ENCODE measurements at regions not wholly inside any gene's neighbourhood (a gene's known extent, or its start where the extent isn't known, plus 50 kb on each side); places are given as distances from the start of the nearest gene placed in this dataset.
A peak's percentile ranks its signal among the peaks of the same experiment; 100 is the strongest.

DNA sequence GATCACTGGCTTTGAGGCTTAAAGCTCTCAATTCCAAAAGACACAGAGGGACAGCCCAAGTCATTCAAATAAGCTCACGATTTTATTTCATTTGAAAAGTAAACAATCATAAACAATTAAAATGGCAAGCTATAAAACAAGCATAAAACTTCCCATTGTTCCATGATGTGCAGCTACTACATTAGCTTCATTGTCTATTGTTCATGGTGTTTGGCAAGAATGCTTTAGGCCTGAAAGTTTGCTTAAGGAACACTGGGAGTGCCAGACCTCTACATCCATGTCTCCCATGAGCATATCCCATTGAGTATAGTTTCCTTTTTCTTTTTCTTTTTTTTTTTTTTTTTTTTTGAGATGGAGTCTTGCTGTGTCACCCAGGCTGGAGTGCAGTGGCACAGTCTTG is 286.1 kb upstream of the ESRRG start:
- Histone ChIP-seq H3K27ac (ENCODE audit: low read length) (no peak overlapping the region), H3K4me3 (ENCODE audit: low read length) (no peak overlapping the region), H3K36me3 (ENCODE audit: control insufficient read depth, insufficient read depth, low read length) (no peaks in the 10 kb centered on the region), H3K4me1 (ENCODE audit: control insufficient read depth, insufficient read depth, low read length) (peaks cover 5% of the 10 kb centered on the region), H3K27me3 (ENCODE audit: control insufficient read depth, insufficient read depth, low read length) (no peaks in the 10 kb centered on the region), H3K9me3 (ENCODE audit: control insufficient read depth, low read depth, low read length) (no peaks in the 10 kb centered on the region)
- WGBS (ENCODE audit: insufficient coverage, low lambda C conversion rate) = 83% methylated on average over 1 of the region's 1 CpG
- no peak for DNase-seq

DNA sequence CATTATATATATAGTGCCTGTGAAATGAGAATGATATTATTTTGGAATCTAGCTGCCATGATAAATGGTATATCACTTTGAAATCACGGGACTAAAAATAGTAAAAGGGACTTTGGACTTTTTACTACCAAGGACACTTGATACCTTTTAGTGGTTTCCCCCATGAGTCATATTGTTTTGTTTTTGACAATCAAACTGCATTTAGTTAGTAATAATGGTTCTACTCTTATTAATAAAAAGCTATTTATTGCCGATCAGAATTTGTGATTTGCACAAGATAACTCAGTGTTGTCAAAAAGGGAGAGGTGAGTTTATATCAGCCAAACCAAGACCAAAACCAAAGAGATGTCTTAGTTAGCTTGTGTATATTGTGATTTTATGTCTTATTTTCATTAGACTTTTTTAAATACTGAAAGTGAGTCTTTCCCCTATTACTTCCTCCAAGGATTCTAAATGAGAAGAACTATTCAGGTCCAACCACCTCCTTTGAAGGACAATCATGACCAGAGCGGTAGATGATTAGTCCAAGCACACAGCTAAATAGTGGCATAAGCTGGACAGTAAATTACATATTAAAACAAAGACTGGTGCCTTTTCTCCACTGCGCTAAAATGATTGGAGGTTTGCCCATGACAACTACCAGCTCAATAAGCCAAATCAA is 281.7 kb upstream of the ESRRG start:
- peaks cover 6% of the 10 kb centered on the region for H3K4me1 ChIP-seq (ENCODE audit: control insufficient read depth, insufficient read depth, low read length)
- WGBS (ENCODE audit: insufficient coverage, low lambda C conversion rate) = 54% methylated on average over 2 of the region's 4 CpGs

GRCh38 chr1:217003355-217003754 is 280.1 kb upstream of the ESRRG start:
- Histone ChIP-seq H3K36me3 (ENCODE audit: control insufficient read depth, insufficient read depth, low read length) (no peaks in the 10 kb centered on the region), H3K9me3 (ENCODE audit: control insufficient read depth, low read depth, low read length) (no peaks in the 10 kb centered on the region), H3K4me3 (ENCODE audit: low read length) (no peak overlapping the region), H3K27me3 (ENCODE audit: control insufficient read depth, insufficient read depth, low read length) (no peaks in the 10 kb centered on the region), H3K27ac (ENCODE audit: low read length) (no peak overlapping the region), H3K4me1 (ENCODE audit: control insufficient read depth, insufficient read depth, low read length) (peaks cover 6% of the 10 kb centered on the region)
- DNase-seq = no peak
- 100% methylated on average over 1 of the region's 1 CpG for WGBS (ENCODE audit: insufficient coverage, low lambda C conversion rate)

More for the DNA sequence above, 281.7 kb upstream of the ESRRG start:
- Histone ChIP-seq H3K27ac (ENCODE audit: low read length) (no peak overlapping the region), H3K27me3 (ENCODE audit: control insufficient read depth, insufficient read depth, low read length) (no peaks in the 10 kb centered on the region), H3K9me3 (ENCODE audit: control insufficient read depth, low read depth, low read length) (no peaks in the 10 kb centered on the region), H3K4me3 (ENCODE audit: low read length) (no peak overlapping the region), H3K36me3 (ENCODE audit: control insufficient read depth, insufficient read depth, low read length) (no peaks in the 10 kb centered on the region)
- peak in 1 of 2 donors; percentile 20 for DNase-seq

DNA sequence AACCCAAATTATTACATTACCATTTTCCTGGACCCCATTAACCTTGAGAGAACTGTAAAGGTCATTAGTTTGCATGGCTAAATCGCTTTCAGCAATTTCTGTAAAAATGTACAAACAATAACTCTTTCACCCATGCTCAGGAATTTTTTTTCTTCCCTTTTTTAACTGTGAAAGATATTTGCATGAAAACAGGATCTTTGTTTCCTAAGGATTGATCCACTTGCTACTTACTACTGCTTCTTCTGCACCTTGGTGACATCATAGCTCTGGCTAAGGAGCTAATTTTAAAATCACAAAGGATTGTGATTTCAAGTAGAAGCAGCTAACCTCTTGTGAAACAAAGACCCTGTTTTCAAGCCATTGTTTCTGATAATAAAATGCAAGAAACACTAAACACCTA is 274.6 kb upstream of the ESRRG start:
- no peaks in the 10 kb centered on the region for H3K4me1 ChIP-seq (ENCODE audit: control insufficient read depth, insufficient read depth, low read length)
- H3K4me3 ChIP-seq (ENCODE audit: low read length) = no peak overlapping the region
- no peaks in the 10 kb centered on the region for H3K27me3 ChIP-seq (ENCODE audit: control insufficient read depth, insufficient read depth, low read length)
- no peak overlapping the region for H3K27ac ChIP-seq (ENCODE audit: low read length)
- no peak for DNase-seq
- no CpG with 5 or more reads among the region's 1 CpG for WGBS (ENCODE audit: insufficient coverage, low lambda C conversion rate)
- H3K9me3 ChIP-seq (ENCODE audit: control insufficient read depth, low read depth, low read length) = no peaks in the 10 kb centered on the region
- no peaks in the 10 kb centered on the region for H3K36me3 ChIP-seq (ENCODE audit: control insufficient read depth, insufficient read depth, low read length)

- Histone ChIP-seq H3K36me3 (ENCODE audit: control insufficient read depth, insufficient read depth, low read length) (no peaks in the 10 kb centered on the region), H3K27ac (ENCODE audit: low read length) (no peak overlapping the region), H3K4me3 (ENCODE audit: low read length) (no peak overlapping the region), H3K27me3 (ENCODE audit: control insufficient read depth, insufficient read depth, low read length) (no peaks in the 10 kb centered on the region), H3K4me1 (ENCODE audit: control insufficient read depth, insufficient read depth, low read length) (no peaks in the 10 kb centered on the region), H3K9me3 (ENCODE audit: control insufficient read depth, low read depth, low read length) (no peaks in the 10 kb centered on the region)
- no peak for DNase-seq
- WGBS (ENCODE audit: insufficient coverage, low lambda C conversion rate) = 50% methylated on average over 1 of the region's 3 CpGs
These were observed 273.8 kb upstream of the ESRRG start for GRCh38 chr1:216997069-216997468.

DNA sequence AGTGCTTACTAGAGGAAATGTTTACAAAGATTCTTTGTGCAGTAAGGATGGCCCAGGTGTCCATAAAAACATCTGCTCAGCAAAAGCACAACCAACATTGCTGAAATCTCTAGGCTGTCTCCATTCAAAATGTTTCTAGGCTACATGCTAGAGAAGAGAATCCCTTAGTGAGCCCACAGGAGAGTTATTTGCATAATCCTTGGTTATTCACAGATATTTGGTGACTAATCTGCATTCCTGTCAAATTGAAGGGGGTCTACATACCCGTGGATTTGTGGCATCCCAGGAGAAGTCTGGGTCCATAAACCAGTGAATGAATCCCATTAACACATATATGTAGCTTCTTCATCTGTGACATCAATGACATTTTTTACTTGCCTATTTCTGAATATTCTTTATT is 261.3 kb upstream of the ESRRG start:
- Histone ChIP-seq H3K9me3 (ENCODE audit: control insufficient read depth, low read depth, low read length) (no peaks in the 10 kb centered on the region), H3K4me3 (ENCODE audit: low read length) (no peak overlapping the region), H3K27me3 (ENCODE audit: control insufficient read depth, insufficient read depth, low read length) (no peaks in the 10 kb centered on the region), H3K36me3 (ENCODE audit: control insufficient read depth, insufficient read depth, low read length) (no peaks in the 10 kb centered on the region), H3K27ac (ENCODE audit: low read length) (no peak overlapping the region), H3K4me1 (ENCODE audit: control insufficient read depth, insufficient read depth, low read length) (no peaks in the 10 kb centered on the region)
- no CpG with 5 or more reads among the region's 1 CpG for WGBS (ENCODE audit: insufficient coverage, low lambda C conversion rate)
- DNase-seq = no peak

DNA sequence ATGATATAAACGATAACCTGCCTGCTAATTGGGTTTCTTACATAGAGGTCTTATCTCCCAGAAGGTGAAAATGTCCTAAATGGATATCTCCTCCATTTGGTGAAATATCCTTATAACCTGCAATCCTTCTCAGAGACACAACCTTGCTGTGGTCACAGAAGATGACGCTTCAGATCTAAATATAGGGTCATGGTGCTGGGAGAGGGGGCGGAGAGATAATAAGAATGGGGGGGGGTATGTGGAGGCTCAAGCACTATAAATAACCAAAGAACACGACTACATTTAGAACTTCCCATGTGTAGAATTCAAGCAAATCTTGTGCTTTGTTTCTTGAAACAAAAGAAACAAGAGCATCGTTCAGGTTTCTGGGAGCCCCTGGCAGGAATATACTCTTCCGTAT is 260.6 kb upstream of the ESRRG start:
- Histone ChIP-seq H3K27ac (ENCODE audit: low read length) (no peak overlapping the region), H3K9me3 (ENCODE audit: control insufficient read depth, low read depth, low read length) (no peaks in the 10 kb centered on the region), H3K27me3 (ENCODE audit: control insufficient read depth, insufficient read depth, low read length) (no peaks in the 10 kb centered on the region), H3K4me3 (ENCODE audit: low read length) (no peak overlapping the region), H3K4me1 (ENCODE audit: control insufficient read depth, insufficient read depth, low read length) (no peaks in the 10 kb centered on the region), H3K36me3 (ENCODE audit: control insufficient read depth, insufficient read depth, low read length) (no peaks in the 10 kb centered on the region)
- no peak for DNase-seq
- WGBS (ENCODE audit: insufficient coverage, low lambda C conversion rate) = 80% methylated on average over 3 of the region's 6 CpGs

DNA sequence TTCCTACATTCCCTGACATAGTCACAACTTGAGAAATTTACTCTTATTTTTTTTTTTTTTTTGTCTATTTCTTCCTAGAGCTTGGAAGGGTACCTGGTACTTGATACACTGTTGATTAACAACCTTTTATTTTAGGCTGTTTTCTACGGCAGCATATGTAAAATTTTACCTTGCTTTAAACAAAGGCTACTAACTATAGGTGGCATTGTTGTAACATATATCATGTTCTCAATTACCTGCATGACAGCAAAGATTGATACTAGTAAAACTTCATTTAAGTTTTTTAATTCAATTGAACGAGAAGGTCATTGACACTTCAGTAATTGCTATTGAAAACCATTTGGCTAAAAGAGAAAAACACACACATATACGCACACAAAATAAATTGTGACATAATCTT is 238.3 kb upstream of the ESRRG start:
- WGBS (ENCODE audit: insufficient coverage, low lambda C conversion rate) = 50% methylated on average over 1 of the region's 3 CpGs
- peak in 1 of 2 donors; percentile 3 for DNase-seq
- Histone ChIP-seq H3K27me3 (ENCODE audit: control insufficient read depth, insufficient read depth, low read length) (no peaks in the 10 kb centered on the region), H3K4me3 (ENCODE audit: low read length) (no peak overlapping the region), H3K9me3 (ENCODE audit: control insufficient read depth, low read depth, low read length) (no peaks in the 10 kb centered on the region), H3K4me1 (ENCODE audit: control insufficient read depth, insufficient read depth, low read length) (no peaks in the 10 kb centered on the region), H3K27ac (ENCODE audit: low read length) (no peak overlapping the region), H3K36me3 (ENCODE audit: control insufficient read depth, insufficient read depth, low read length) (no peaks in the 10 kb centered on the region)

DNA sequence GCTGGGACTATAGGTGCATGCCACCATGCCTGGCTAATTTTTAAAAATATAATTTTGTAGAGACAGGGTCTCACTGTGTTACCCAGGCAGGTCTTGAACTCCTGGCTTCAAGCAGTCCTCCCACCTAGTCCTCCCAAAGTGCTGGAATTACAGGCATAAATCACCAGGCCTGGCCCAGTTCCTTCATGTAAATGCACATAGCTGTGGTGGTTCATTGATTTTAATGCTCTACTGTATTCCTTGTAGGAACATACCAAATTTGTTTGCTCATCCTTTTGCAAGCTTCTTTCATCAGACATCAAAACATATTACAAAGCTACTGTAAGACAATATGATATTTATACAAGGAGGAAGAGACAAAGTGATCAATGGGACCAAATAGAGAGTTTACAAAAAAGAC is 237.5 kb upstream of the ESRRG start:
- no peak for DNase-seq

DNA sequence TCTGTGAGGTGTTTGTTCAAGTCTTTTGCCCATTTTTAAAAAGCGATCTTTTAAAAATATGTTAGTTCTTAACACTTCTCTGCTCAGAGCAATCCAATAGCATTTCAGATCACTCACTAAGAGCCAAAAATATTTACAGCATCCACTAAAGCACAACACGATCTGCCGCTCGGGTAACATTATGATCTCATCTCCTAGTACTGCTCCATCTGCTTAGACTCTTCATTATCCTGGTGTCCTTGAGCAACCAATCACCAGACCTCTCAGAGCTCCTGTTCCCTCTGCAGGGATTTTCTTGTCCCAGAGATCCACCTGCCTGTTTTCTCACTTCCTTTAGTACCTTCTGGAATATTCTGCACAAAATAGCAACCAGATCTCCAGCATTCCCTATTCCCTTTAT is 235.3 kb upstream of the ESRRG start:
- Histone ChIP-seq H3K27me3 (ENCODE audit: control insufficient read depth, insufficient read depth, low read length) (no peaks in the 10 kb centered on the region), H3K4me1 (ENCODE audit: control insufficient read depth, insufficient read depth, low read length) (no peaks in the 10 kb centered on the region), H3K27ac (ENCODE audit: low read length) (no peak overlapping the region), H3K9me3 (ENCODE audit: control insufficient read depth, low read depth, low read length) (no peaks in the 10 kb centered on the region), H3K4me3 (ENCODE audit: low read length) (no peak overlapping the region), H3K36me3 (ENCODE audit: control insufficient read depth, insufficient read depth, low read length) (no peaks in the 10 kb centered on the region)
- no peak for DNase-seq
- WGBS (ENCODE audit: insufficient coverage, low lambda C conversion rate) = 92% methylated on average over 4 of the region's 4 CpGs

More for the DNA sequence above, 237.5 kb upstream of the ESRRG start:
- Histone ChIP-seq H3K9me3 (ENCODE audit: control insufficient read depth, low read depth, low read length) (no peaks in the 10 kb centered on the region), H3K36me3 (ENCODE audit: control insufficient read depth, insufficient read depth, low read length) (no peaks in the 10 kb centered on the region), H3K4me3 (ENCODE audit: low read length) (no peak overlapping the region), H3K27me3 (ENCODE audit: control insufficient read depth, insufficient read depth, low read length) (no peaks in the 10 kb centered on the region), H3K27ac (ENCODE audit: low read length) (no peak overlapping the region), H3K4me1 (ENCODE audit: control insufficient read depth, insufficient read depth, low read length) (no peaks in the 10 kb centered on the region)

DNA sequence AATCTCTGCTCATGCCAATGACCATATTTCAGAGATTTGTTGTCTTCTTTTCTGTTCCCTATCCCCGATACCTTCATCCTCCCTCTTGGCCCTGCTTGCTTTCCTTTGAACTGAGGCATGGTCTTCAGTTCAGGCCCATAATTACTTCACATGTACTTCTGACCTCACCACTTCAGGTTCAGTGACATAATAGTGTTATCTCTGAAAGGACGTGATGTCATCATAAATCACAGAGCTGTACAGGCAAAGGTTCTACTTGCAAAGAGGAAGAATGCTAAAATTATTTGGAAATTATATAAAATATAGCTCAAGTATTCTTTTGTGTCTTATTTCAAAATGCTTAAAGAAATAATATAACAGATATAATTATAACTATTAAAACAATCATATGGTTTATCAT is 230.3 kb upstream of the ESRRG start:
- Histone ChIP-seq H3K27ac (ENCODE audit: low read length) (no peak overlapping the region), H3K27me3 (ENCODE audit: control insufficient read depth, insufficient read depth, low read length) (no peaks in the 10 kb centered on the region), H3K9me3 (ENCODE audit: control insufficient read depth, low read depth, low read length) (no peaks in the 10 kb centered on the region), H3K4me1 (ENCODE audit: control insufficient read depth, insufficient read depth, low read length) (no peaks in the 10 kb centered on the region), H3K4me3 (ENCODE audit: low read length) (no peak overlapping the region), H3K36me3 (ENCODE audit: control insufficient read depth, insufficient read depth, low read length) (no peaks in the 10 kb centered on the region)
- DNase-seq = no peak
- no CpG with 5 or more reads among the region's 2 CpGs for WGBS (ENCODE audit: insufficient coverage, low lambda C conversion rate)
